ENCODE measurements at regions not wholly inside any gene's neighbourhood (a gene's known extent, or its start where the extent isn't known, plus 50 kb on each side); places are given as distances from the start of the nearest gene placed in this dataset.

DNA sequence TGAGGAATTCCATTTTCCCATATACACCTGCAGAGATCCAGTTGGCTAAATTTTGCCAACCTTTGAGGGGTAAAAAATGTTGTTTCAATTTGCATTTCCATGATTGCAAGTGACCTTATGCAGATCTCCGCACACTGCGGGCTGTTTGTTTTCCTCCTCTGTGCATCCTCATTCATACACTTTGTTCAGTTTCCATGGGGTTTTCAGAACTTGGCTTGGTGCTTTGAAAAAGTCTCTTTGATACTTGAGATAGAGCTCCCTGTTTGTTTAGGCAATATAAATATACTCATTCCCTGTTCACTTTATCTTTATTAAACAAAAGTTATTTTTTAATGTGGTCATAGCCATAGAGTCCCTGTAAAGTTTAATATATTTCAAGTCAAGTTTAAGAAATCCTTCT, 353.1 kb downstream of the CMPK2 start:
- TF ChIP-seq POLR2A (IDR thresholded peaks at IDR 0.05) (no peak), CTCF (IDR thresholded peaks at IDR 0.05) (no peak)

Measured in Peyer's patch (tissue), 4 donors.